ENCODE measurements at regions not wholly inside any gene's neighbourhood (a gene's known extent, or its start where the extent isn't known, plus 50 kb on each side); places are given as distances from the start of the nearest gene placed in this dataset.

GRCh38 chr9:129551393-129551973, 69.4 kb downstream of the C9orf50 start:
- TF ChIP-seq, protein P1, sequence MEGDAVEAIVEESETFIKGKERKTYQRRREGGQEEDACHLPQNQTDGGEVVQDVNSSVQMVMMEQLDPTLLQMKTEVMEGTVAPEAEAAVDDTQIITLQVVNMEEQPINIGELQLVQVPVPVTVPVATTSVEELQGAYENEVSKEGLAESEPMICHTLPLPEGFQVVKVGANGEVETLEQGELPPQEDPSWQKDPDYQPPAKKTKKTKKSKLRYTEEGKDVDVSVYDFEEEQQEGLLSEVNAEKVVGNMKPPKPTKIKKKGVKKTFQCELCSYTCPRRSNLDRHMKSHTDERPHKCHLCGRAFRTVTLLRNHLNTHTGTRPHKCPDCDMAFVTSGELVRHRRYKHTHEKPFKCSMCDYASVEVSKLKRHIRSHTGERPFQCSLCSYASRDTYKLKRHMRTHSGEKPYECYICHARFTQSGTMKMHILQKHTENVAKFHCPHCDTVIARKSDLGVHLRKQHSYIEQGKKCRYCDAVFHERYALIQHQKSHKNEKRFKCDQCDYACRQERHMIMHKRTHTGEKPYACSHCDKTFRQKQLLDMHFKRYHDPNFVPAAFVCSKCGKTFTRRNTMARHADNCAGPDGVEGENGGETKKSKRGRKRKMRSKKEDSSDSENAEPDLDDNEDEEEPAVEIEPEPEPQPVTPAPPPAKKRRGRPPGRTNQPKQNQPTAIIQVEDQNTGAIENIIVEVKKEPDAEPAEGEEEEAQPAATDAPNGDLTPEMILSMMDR (IDR thresholded peaks at IDR 0.05), result no peak
- no peak for TF ChIP-seq TAF1 (IDR thresholded peaks at IDR 0.05; ENCODE audit: borderline replicate concordance, low read depth, low read length)
- no peak for TF ChIP-seq TCF12 (IDR thresholded peaks at IDR 0.05)
- no peak for TF ChIP-seq JUND (IDR thresholded peaks at IDR 0.05)
- no peak for TF ChIP-seq POLR2AphosphoS5 (IDR thresholded peaks at IDR 0.05; ENCODE audit: low read depth, low read length)
- TF ChIP-seq RFX5 (IDR thresholded peaks at IDR 0.05; ENCODE audit: low read length), result no peak
- TF ChIP-seq, protein P2, sequence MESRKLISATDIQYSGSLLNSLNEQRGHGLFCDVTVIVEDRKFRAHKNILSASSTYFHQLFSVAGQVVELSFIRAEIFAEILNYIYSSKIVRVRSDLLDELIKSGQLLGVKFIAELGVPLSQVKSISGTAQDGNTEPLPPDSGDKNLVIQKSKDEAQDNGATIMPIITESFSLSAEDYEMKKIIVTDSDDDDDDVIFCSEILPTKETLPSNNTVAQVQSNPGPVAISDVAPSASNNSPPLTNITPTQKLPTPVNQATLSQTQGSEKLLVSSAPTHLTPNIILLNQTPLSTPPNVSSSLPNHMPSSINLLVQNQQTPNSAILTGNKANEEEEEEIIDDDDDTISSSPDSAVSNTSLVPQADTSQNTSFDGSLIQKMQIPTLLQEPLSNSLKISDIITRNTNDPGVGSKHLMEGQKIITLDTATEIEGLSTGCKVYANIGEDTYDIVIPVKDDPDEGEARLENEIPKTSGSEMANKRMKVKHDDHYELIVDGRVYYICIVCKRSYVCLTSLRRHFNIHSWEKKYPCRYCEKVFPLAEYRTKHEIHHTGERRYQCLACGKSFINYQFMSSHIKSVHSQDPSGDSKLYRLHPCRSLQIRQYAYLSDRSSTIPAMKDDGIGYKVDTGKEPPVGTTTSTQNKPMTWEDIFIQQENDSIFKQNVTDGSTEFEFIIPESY (IDR thresholded peaks at IDR 0.05; ENCODE audit: borderline replicate concordance, low read depth), result no peak
- no peak for TF ChIP-seq REST (IDR thresholded peaks at IDR 0.05; ENCODE audit: low read depth, low read length)
- no peak for TF ChIP-seq GATA2 (CRISPR knock-in tag; IDR thresholded peaks at IDR 0.05)
- no peak for TF ChIP-seq CHD2 (IDR thresholded peaks at IDR 0.05; ENCODE audit: low read length, partially characterized antibody)
- no peak for TF ChIP-seq RAD21 (IDR thresholded peaks at IDR 0.05; ENCODE audit: low read length)
